Keratinocyte (primary cell): ENCODE measurements at regions not wholly inside any gene's neighbourhood (a gene's known extent, or its start where the extent isn't known, plus 50 kb on each side); places are given as distances from the start of the nearest gene placed in this dataset.

ENCODE experiments used
- DNase-seq: peaks from one replicate; pipeline ENCODE4 v3.0.0-alpha.2; 2011; ENCODE audit warnings: low read depth, missing footprints, low spot score
- FAIRE-seq: peaks from 2 replicates; lab custom pipeline; 2011; peaks lifted over from hg19 to GRCh38; lab: Jason Lieb, UNC
- H2AFZ ChIP-seq: 2 replicates; pipeline ENCODE4 v1.6.0; 2012; ENCODE audit warnings: low read length, control low read depth, inconsistent platforms; ENCODE audit not compliant: control insufficient read depth
- H3K27ac ChIP-seq: 2 replicates; pipeline ENCODE4 v1.5.1; 2011; ENCODE audit warnings: low read length; ENCODE audit not compliant: control insufficient read depth, insufficient read depth
- H3K27me3 ChIP-seq: 3 replicates; pipeline ENCODE4 v1.6.0; 2011; ENCODE audit warnings: low read length; ENCODE audit not compliant: control insufficient read depth, insufficient read depth; ENCODE audit errors: extremely low read depth
- H3K36me3 ChIP-seq, 2 experiments: 2 replicates in 1 of 2; 3 replicates in 1 of 2; pipeline ENCODE4 v1.5.1; 2011; ENCODE audit warnings: low read length in 2 of 2, mild to moderate bottlenecking in 1 of 2; ENCODE audit not compliant: control insufficient read depth in 2 of 2, insufficient read depth in 2 of 2; ENCODE audit errors: extremely low read depth in 1 of 2
- H3K4me1 ChIP-seq: 3 replicates; pipeline ENCODE4 v1.5.1; 2011; ENCODE audit warnings: low read length; ENCODE audit not compliant: control insufficient read depth, insufficient read depth; ENCODE audit errors: extremely low read depth
- H3K4me2 ChIP-seq: 3 replicates; pipeline ENCODE4 v1.6.0; 2011; ENCODE audit warnings: low read depth, low read length; ENCODE audit not compliant: control insufficient read depth, insufficient read depth; ENCODE audit errors: extremely low read depth
- H3K4me3 ChIP-seq, 3 experiments: fragments of 200-600 bp in 1 of 3; sonication (generic) in 1 of 3; 2 replicates in 2 of 3; 3 replicates in 1 of 3; pipeline ENCODE4 v1.5.1; 2011 to 2016; ENCODE audit warnings: low read length in 3 of 3, mild to moderate bottlenecking in 3 of 3, control low read depth in 2 of 3, inconsistent platforms in 1 of 3, low read depth in 1 of 3, mixed read lengths in 1 of 3, mixed run types in 1 of 3, moderate library complexity in 1 of 3; ENCODE audit not compliant: control insufficient read depth in 2 of 3, insufficient read depth in 2 of 3; ENCODE audit errors: extremely low read depth in 1 of 3
- H3K79me2 ChIP-seq: 2 replicates; pipeline ENCODE4 v1.6.0; 2012; ENCODE audit warnings: low read length; ENCODE audit not compliant: control insufficient read depth, insufficient read depth
- H3K9ac ChIP-seq: 3 replicates; pipeline ENCODE4 v1.6.0; 2011; ENCODE audit warnings: low read length; ENCODE audit not compliant: control insufficient read depth, insufficient read depth; ENCODE audit errors: extremely low read depth
- H3K9me1 ChIP-seq: 3 replicates; pipeline ENCODE4 v1.6.0; 2011; ENCODE audit warnings: low read length; ENCODE audit not compliant: control insufficient read depth, insufficient read depth; ENCODE audit errors: extremely low read depth
- H3K9me3 ChIP-seq: 2 replicates; pipeline ENCODE4 v1.5.1; 2012; ENCODE audit warnings: low read depth, low read length; ENCODE audit not compliant: control insufficient read depth
- H4K20me1 ChIP-seq: 3 replicates; pipeline ENCODE4 v1.6.0; 2011; ENCODE audit warnings: low read length; ENCODE audit not compliant: control insufficient read depth, insufficient read depth; ENCODE audit errors: extremely low read depth
- CTCF ChIP-seq, 3 experiments: IDR thresholded peaks in 1 of 3; conservative IDR thresholded peaks in 1 of 3; optimal IDR thresholded peaks in 1 of 3; 2 replicates in 2 of 3; 3 replicates in 1 of 3; pipeline versions ENCODE3 to v1.5.1; 2011; ENCODE audit warnings: low read length in 3 of 3, mild to moderate bottlenecking in 3 of 3, moderate library complexity in 2 of 3, control low read depth in 1 of 3, inconsistent platforms in 1 of 3; ENCODE audit not compliant: insufficient read depth in 2 of 3; ENCODE audit errors: extremely low read depth in 1 of 3
- EZH2 ChIP-seq: IDR thresholded peaks from one replicate; pipeline ENCODE4 v1.6.1; 2012; ENCODE audit warnings: inconsistent platforms, mild to moderate bottlenecking, low read length, moderate library complexity
- dilution Hi-C: fragments of 300-500 bp; cut with MboI; formaldehyde crosslinking; loops from one replicate; pipeline ENCODE4 v1.7.0; 2020; ENCODE audit warnings: low sequenced_read_pairs; ENCODE audit not compliant: extremely low pct_ligation_motif_present

- no peaks in the 10 kb centered on the region for H3K79me2 ChIP-seq
- no peak for FAIRE-seq
- H3K4me2 ChIP-seq: no peak overlapping the region
- no peaks in the 10 kb centered on the region for H3K4me1 ChIP-seq
- H3K4me3 ChIP-seq: no peak overlapping the region
- H3K9me3 ChIP-seq: no peaks in the 10 kb centered on the region
- no peak for DNase-seq
- TF ChIP-seq CTCF (optimal IDR thresholded peaks at IDR 0.05 in 1 of 3, IDR thresholded peaks at IDR 0.05 in 1 of 3, conservative IDR thresholded peaks at IDR 0.05 in 1 of 3; ENCODE audit: extremely low read depth in 1 of 3, insufficient read depth in 2 of 3, low read length in 3 of 3): no peak
- TF ChIP-seq EZH2: no peak
- no peak overlapping the region for H3K27ac ChIP-seq
- H4K20me1 ChIP-seq: no peaks in the 10 kb centered on the region
- H3K36me3 ChIP-seq: no peaks in the 10 kb centered on the region
- H3K27me3 ChIP-seq: no peaks in the 10 kb centered on the region
- no peak overlapping the region for H3K9ac ChIP-seq
- dilution Hi-C loops: no loop called here
- no peak overlapping the region for H2AFZ ChIP-seq
- H3K9me1 ChIP-seq: no peaks in the 10 kb centered on the region
Observed at GRCh38 chr3:63037116-63037515, 161.9 kb upstream of the CADPS start.

DNA sequence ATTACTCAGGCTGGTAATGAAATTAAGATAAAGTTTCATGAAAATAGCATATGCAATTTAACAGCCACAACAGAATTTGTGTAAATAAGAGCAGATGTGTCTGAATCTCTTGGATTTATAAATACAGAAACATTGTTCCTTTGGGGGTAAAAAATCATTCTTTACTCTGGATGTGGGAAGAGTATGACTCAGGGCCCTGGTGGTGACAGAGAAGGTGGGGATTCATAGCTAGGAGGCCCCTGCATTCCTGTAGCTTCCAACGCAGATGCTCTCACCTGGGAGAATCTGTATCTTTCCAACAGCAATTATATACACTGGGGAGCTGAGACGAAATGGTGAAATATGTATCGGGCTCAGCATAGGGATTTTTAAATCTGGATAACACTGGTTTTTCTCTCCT lies 167.6 kb upstream of the CADPS start:
- Histone ChIP-seq H2AFZ (no peak overlapping the region), H3K4me3 (no peak overlapping the region), H3K4me1 (no peaks in the 10 kb centered on the region), H3K4me2 (no peak overlapping the region), H3K79me2 (no peaks in the 10 kb centered on the region), H3K9me1 (no peaks in the 10 kb centered on the region), H3K9me3 (no peaks in the 10 kb centered on the region), H3K36me3 (no peaks in the 10 kb centered on the region), H3K9ac (no peak overlapping the region), H3K27ac (no peak overlapping the region), H4K20me1 (no peaks in the 10 kb centered on the region), H3K27me3 (no peaks in the 10 kb centered on the region)
- DNase-seq (no peak), FAIRE-seq (no peak)
- dilution Hi-C loops: no loop called here
- no peak for TF ChIP-seq CTCF (optimal IDR thresholded peaks at IDR 0.05 in 1 of 3, IDR thresholded peaks at IDR 0.05 in 1 of 3, conservative IDR thresholded peaks at IDR 0.05 in 1 of 3; ENCODE audit: extremely low read depth in 1 of 3, insufficient read depth in 2 of 3, low read length in 3 of 3)
- no peak for TF ChIP-seq EZH2
